Muscle of leg (tissue), 3 donors: ENCODE measurements at regions not wholly inside any gene's neighbourhood (a gene's known extent, or its start where the extent isn't known, plus 50 kb on each side); places are given as distances from the start of the nearest gene placed in this dataset.

Experiments
- DNase-seq: peaks from one replicate; pipeline ENCODE4 v3.0.0; 2013
- H3K27ac ChIP-seq: one replicate; pipeline ENCODE4 v1.5.1; 2013; ENCODE audit warnings: mild to moderate bottlenecking, low read length, control low read depth
- H3K27me3 ChIP-seq: one replicate; pipeline ENCODE4 v1.6.1; 2013; ENCODE audit warnings: low read length; ENCODE audit not compliant: control insufficient read depth, insufficient read depth
- H3K36me3 ChIP-seq: one replicate; pipeline ENCODE4 v1.6.1; 2013; ENCODE audit warnings: low read length; ENCODE audit not compliant: control insufficient read depth, insufficient read depth
- H3K4me1 ChIP-seq: one replicate; pipeline ENCODE4 v1.6.1; 2013; ENCODE audit warnings: low read length; ENCODE audit not compliant: control insufficient read depth, insufficient read depth
- H3K4me3 ChIP-seq: one replicate; pipeline ENCODE4 v1.5.1; 2013; ENCODE audit warnings: low read length, control low read depth
- H3K9me3 ChIP-seq: replicated peaks from 2 replicates; pipeline ENCODE4 v1.6.1; 2013; ENCODE audit warnings: low read depth, low read length; ENCODE audit not compliant: control insufficient read depth
- WGBS: methylation state at CpG from one replicate; pipeline ENCODE4 v1.1.5; 2013; ENCODE audit warnings: missing lambda C conversion rate; ENCODE audit not compliant: insufficient coverage; 5-methylcytosine and 5-hydroxymethylcytosine counted together

- Histone ChIP-seq H3K9me3 (no peaks in the 10 kb centered on the region), H3K27ac (no peak overlapping the region), H3K36me3 (no peaks in the 10 kb centered on the region), H3K4me3 (no peak overlapping the region), H3K27me3 (no peaks in the 10 kb centered on the region), H3K4me1 (no peaks in the 10 kb centered on the region)
- WGBS, result no CpG with 5 or more reads among the region's 2 CpGs
- DNase-seq, result no peak
Measured at GRCh38 chr6:154561750-154562149, 51.3 kb upstream of the CNKSR3 start.

- no peaks in the 10 kb centered on the region for H3K4me1 ChIP-seq
- WGBS, result 80% methylated on average over 1 of the region's 5 CpGs
- no peak overlapping the region for H3K4me3 ChIP-seq
- DNase-seq, result no peak
- no peaks in the 10 kb centered on the region for H3K36me3 ChIP-seq
- H3K27ac ChIP-seq, result no peak overlapping the region
- H3K9me3 ChIP-seq, result no peaks in the 10 kb centered on the region
- no peaks in the 10 kb centered on the region for H3K27me3 ChIP-seq
Measured at GRCh38 chr6:154565331-154565730, 54.8 kb upstream of the CNKSR3 start.

- H3K9me3 ChIP-seq, result no peaks in the 10 kb centered on the region
- no peak overlapping the region for H3K27ac ChIP-seq
- no peaks in the 10 kb centered on the region for H3K36me3 ChIP-seq
- no peaks in the 10 kb centered on the region for H3K27me3 ChIP-seq
- DNase-seq, result no peak
- no peak overlapping the region for H3K4me3 ChIP-seq
- H3K4me1 ChIP-seq, result no peaks in the 10 kb centered on the region
- WGBS, result 100% methylated on average over 1 of the region's 2 CpGs
Measured at GRCh38 chr6:154566866-154567265, 56.4 kb upstream of the CNKSR3 start.

GRCh38 chr6:154567695-154568220 is 57.3 kb upstream of the CNKSR3 start:
- Histone ChIP-seq H3K9me3 (no peaks in the 10 kb centered on the region), H3K36me3 (no peaks in the 10 kb centered on the region)

GRCh38 chr6:154569156-154569862 is 58.8 kb upstream of the CNKSR3 start:
- Histone ChIP-seq H3K4me1 (no peaks in the 10 kb centered on the region), H3K27ac (no peak overlapping the region), H3K4me3 (no peak overlapping the region), H3K27me3 (no peaks in the 10 kb centered on the region), H3K9me3 (no peaks in the 10 kb centered on the region), H3K36me3 (no peaks in the 10 kb centered on the region)
- no CpG with 5 or more reads among the region's 3 CpGs for WGBS
- peak; percentile 38 for DNase-seq

More at GRCh38 chr6:154567695-154568220, 57.3 kb upstream of the CNKSR3 start:
- Histone ChIP-seq H3K4me3 (no peak overlapping the region), H3K27ac (no peak overlapping the region), H3K27me3 (no peaks in the 10 kb centered on the region), H3K4me1 (no peaks in the 10 kb centered on the region)
- DNase-seq, result no peak
- 75% methylated on average over 2 of the region's 6 CpGs for WGBS

- DNase-seq, result no peak
- no peaks in the 10 kb centered on the region for H3K36me3 ChIP-seq
- no peak overlapping the region for H3K27ac ChIP-seq
- no peaks in the 10 kb centered on the region for H3K27me3 ChIP-seq
- H3K4me3 ChIP-seq, result no peak overlapping the region
- no peaks in the 10 kb centered on the region for H3K9me3 ChIP-seq
- 80% methylated on average over 1 of the region's 2 CpGs for WGBS
- no peaks in the 10 kb centered on the region for H3K4me1 ChIP-seq
Measured at GRCh38 chr6:154570505-154570904, 60.0 kb upstream of the CNKSR3 start.

- H3K27ac ChIP-seq, result no peak overlapping the region
- H3K4me3 ChIP-seq, result no peak overlapping the region
- WGBS, result 68% methylated on average over 4 of the region's 6 CpGs
- no peaks in the 10 kb centered on the region for H3K4me1 ChIP-seq
- DNase-seq, result no peak
- no peaks in the 10 kb centered on the region for H3K27me3 ChIP-seq
- H3K9me3 ChIP-seq, result no peaks in the 10 kb centered on the region
- H3K36me3 ChIP-seq, result no peaks in the 10 kb centered on the region
Measured at GRCh38 chr6:154572556-154572955, 62.1 kb upstream of the CNKSR3 start.

GRCh38 chr6:154578004-154578559 is 67.6 kb upstream of the CNKSR3 start:
- no peaks in the 10 kb centered on the region for H3K36me3 ChIP-seq
- WGBS, result 86% methylated on average over 2 of the region's 3 CpGs
- DNase-seq, result no peak
- H3K4me3 ChIP-seq, result no peak overlapping the region
- H3K9me3 ChIP-seq, result peaks cover 7% of the 10 kb centered on the region
- H3K4me1 ChIP-seq, result no peaks in the 10 kb centered on the region
- H3K27ac ChIP-seq, result no peak overlapping the region
- no peaks in the 10 kb centered on the region for H3K27me3 ChIP-seq

- Histone ChIP-seq H3K27ac (no peak overlapping the region), H3K9me3 (peaks cover 7% of the 10 kb centered on the region), H3K27me3 (no peaks in the 10 kb centered on the region), H3K36me3 (no peaks in the 10 kb centered on the region), H3K4me1 (no peaks in the 10 kb centered on the region), H3K4me3 (no peak overlapping the region)
- DNase-seq, result no peak
- WGBS, result 79% methylated on average over 2 of the region's 2 CpGs
Measured at GRCh38 chr6:154579046-154579445, 68.6 kb upstream of the CNKSR3 start.

GRCh38 chr6:154579485-154579884 is 69.0 kb upstream of the CNKSR3 start:
- H3K27ac ChIP-seq, result no peak overlapping the region
- H3K4me1 ChIP-seq, result no peaks in the 10 kb centered on the region
- peaks cover 7% of the 10 kb centered on the region for H3K9me3 ChIP-seq
- DNase-seq, result no peak
- H3K36me3 ChIP-seq, result no peaks in the 10 kb centered on the region
- H3K4me3 ChIP-seq, result no peak overlapping the region
- H3K27me3 ChIP-seq, result no peaks in the 10 kb centered on the region
- WGBS, result no CpG with 5 or more reads among the region's 3 CpGs
